Breast epithelium (tissue), 4 donors: ENCODE measurements at regions not wholly inside any gene's neighbourhood (a gene's known extent, or its start where the extent isn't known, plus 50 kb on each side); places are given as distances from the start of the nearest gene placed in this dataset.

Experiments used
- DNase-seq, 2 donors: peaks; one replicate each; pipeline ENCODE4 v3.0.0-alpha.2; 2019; ENCODE audit warnings: low spot score in 2 of 2
- H3K27ac ChIP-seq, 2 donors: fragments of 200-600 bp; sonication (generic) in 1 of 2; one replicate each; pipeline ENCODE4 v1.5.1; 2016 to 2019; ENCODE audit warnings: mild to moderate bottlenecking in 1 of 2
- H3K27me3 ChIP-seq, 2 donors: fragments of 200-600 bp; sonication (generic) in 1 of 2; one replicate each; pipeline versions ENCODE4 v1.5.1 to v1.6.0; 2017 to 2019; ENCODE audit warnings: control low read depth in 1 of 2, mild to moderate bottlenecking in 1 of 2
- H3K36me3 ChIP-seq: fragments of 200-600 bp; one replicate; pipeline ENCODE4 v1.5.1; 2019
- H3K4me1 ChIP-seq, 2 donors: fragments of 200-600 bp; sonication (generic); one replicate each; pipeline ENCODE4 v1.5.1; 2016 to 2019; ENCODE audit warnings: control low read depth in 1 of 2
- H3K4me3 ChIP-seq, 3 donors: fragments of 200-600 bp; sonication (generic); 1 replicate in 2 of 3; 2 replicates in 1 of 3; pipeline ENCODE4 v1.5.1; 2016 to 2019; ENCODE audit warnings: mild to moderate bottlenecking in 3 of 3, moderate library complexity in 2 of 3
- H3K9me3 ChIP-seq, 2 donors: fragments of 200-600 bp; sonication (generic) in 1 of 2; one replicate each; pipeline ENCODE4 v1.5.1; 2016 to 2019; ENCODE audit warnings: control low read depth in 1 of 2
- CTCF ChIP-seq, 3 donors: fragments of 450-650 bp; IDR thresholded peaks; one replicate each; pipeline ENCODE4 v1.5.1; 2016 to 2017; ENCODE audit warnings: antibody characterized with exemption in 3 of 3, mild to moderate bottlenecking in 3 of 3, moderate library complexity in 3 of 3
- POLR2A ChIP-seq: fragments of 450-650 bp; IDR thresholded peaks from one replicate; pipeline ENCODE4 v1.6.1; 2016; ENCODE audit warnings: antibody characterized with exemption, mild to moderate bottlenecking, moderate library complexity
- POLR2AphosphoS5 ChIP-seq, 3 donors: sonication (generic); formaldehyde crosslinking; IDR thresholded peaks; one replicate each; pipeline ENCODE4 v1.6.1; 2017; ENCODE audit warnings: antibody characterized with exemption in 3 of 3
- intact Hi-C: fragments of 100-400 bp; cut with DNase I; formaldehyde crosslinking; loops from one replicate; pipeline ENCODE4 v1.15.1; 2023; ENCODE audit warnings: low total_unique reads

- H3K4me3 ChIP-seq: no peak overlapping the region
- H3K4me1 ChIP-seq: no peaks in the 10 kb centered on the region
- H3K27ac ChIP-seq: no peak overlapping the region
- no peak for DNase-seq
- H3K9me3 ChIP-seq: no peaks in the 10 kb centered on the region
- TF ChIP-seq POLR2A (no peak), POLR2AphosphoS5 (IDR thresholded peaks at IDR 0.05) (no peak), CTCF (IDR thresholded peaks at IDR 0.05) (no peak)
- no peaks in the 10 kb centered on the region for H3K36me3 ChIP-seq
- intact Hi-C loops: no loop called here
- no peaks in the 10 kb centered on the region for H3K27me3 ChIP-seq
Observed at GRCh38 chr1:208864366-208864965, 620.3 kb upstream of the PLXNA2 start.

GRCh38 chr1:208866386-208866955 is 622.3 kb upstream of the PLXNA2 start:
- Histone ChIP-seq H3K27me3 (no peaks in the 10 kb centered on the region), H3K36me3 (no peaks in the 10 kb centered on the region), H3K9me3 (no peaks in the 10 kb centered on the region), H3K27ac (no peak overlapping the region), H3K4me3 (no peak overlapping the region), H3K4me1 (no peaks in the 10 kb centered on the region)
- DNase-seq: no peak
- intact Hi-C loops: no loop called here
- TF ChIP-seq POLR2A (no peak), CTCF (IDR thresholded peaks at IDR 0.05) (no peak), POLR2AphosphoS5 (IDR thresholded peaks at IDR 0.05) (no peak)

GRCh38 chr1:208868554-208868953 is 624.4 kb upstream of the PLXNA2 start:
- Histone ChIP-seq H3K9me3 (no peaks in the 10 kb centered on the region), H3K27me3 (no peaks in the 10 kb centered on the region), H3K4me3 (no peak overlapping the region), H3K27ac (no peak overlapping the region), H3K4me1 (no peaks in the 10 kb centered on the region), H3K36me3 (no peaks in the 10 kb centered on the region)
- TF ChIP-seq POLR2A (no peak), CTCF (IDR thresholded peaks at IDR 0.05) (no peak), POLR2AphosphoS5 (IDR thresholded peaks at IDR 0.05) (no peak)
- no peak for DNase-seq
- intact Hi-C loops: no loop called here

GRCh38 chr1:208874915-208875314 is 630.7 kb upstream of the PLXNA2 start:
- no peaks in the 10 kb centered on the region for H3K36me3 ChIP-seq
- no peak overlapping the region for H3K4me3 ChIP-seq
- H3K4me1 ChIP-seq: no peaks in the 10 kb centered on the region
- no peak for TF ChIP-seq POLR2A
- TF ChIP-seq POLR2AphosphoS5 (IDR thresholded peaks at IDR 0.05): no peak
- no peak for TF ChIP-seq CTCF (IDR thresholded peaks at IDR 0.05)
- intact Hi-C loops: no loop called here
- no peaks in the 10 kb centered on the region for H3K9me3 ChIP-seq
- no peak for DNase-seq
- no peak overlapping the region for H3K27ac ChIP-seq
- no peaks in the 10 kb centered on the region for H3K27me3 ChIP-seq

GRCh38 chr1:208879022-208879421 is 634.8 kb upstream of the PLXNA2 start:
- Histone ChIP-seq H3K27me3 (no peaks in the 10 kb centered on the region), H3K9me3 (no peaks in the 10 kb centered on the region), H3K4me3 (no peak overlapping the region), H3K27ac (no peak overlapping the region), H3K4me1 (no peaks in the 10 kb centered on the region), H3K36me3 (no peaks in the 10 kb centered on the region)
- no peak for TF ChIP-seq CTCF (IDR thresholded peaks at IDR 0.05)
- no peak for TF ChIP-seq POLR2AphosphoS5 (IDR thresholded peaks at IDR 0.05)
- no peak for TF ChIP-seq POLR2A
- no peak for DNase-seq
- intact Hi-C loops: no loop called here
